Inferior parietal cortex (tissue), 1 donor: ENCODE measurements at regions not wholly inside any gene's neighbourhood (a gene's known extent, or its start where the extent isn't known, plus 50 kb on each side); places are given as distances from the start of the nearest gene placed in this dataset.

ENCODE experiments used
- DNase-seq: peaks from one replicate; pipeline ENCODE4 v3.0.0-alpha.2; 2016; ENCODE audit errors: extremely low spot score

DNA sequence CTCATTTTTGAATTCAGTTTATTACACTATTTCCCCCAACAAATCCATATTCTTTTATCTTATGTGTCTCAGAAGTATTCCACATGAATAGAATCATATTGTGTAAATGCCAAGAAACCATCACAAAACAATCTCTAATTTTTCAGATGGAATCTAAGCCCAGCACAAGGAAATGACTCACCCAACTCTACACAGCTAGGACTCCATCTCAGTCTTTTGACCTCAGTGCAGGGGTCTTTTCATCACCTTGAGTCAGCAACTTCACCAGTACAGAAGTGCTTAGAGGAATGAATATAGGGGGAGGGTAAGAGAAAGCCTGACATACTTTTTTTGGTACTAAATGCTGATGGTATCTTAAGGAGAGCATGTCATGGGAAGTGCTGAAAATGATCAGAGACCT, 169.3 kb upstream of the LRRN1 start:
- no peak for DNase-seq

DNA sequence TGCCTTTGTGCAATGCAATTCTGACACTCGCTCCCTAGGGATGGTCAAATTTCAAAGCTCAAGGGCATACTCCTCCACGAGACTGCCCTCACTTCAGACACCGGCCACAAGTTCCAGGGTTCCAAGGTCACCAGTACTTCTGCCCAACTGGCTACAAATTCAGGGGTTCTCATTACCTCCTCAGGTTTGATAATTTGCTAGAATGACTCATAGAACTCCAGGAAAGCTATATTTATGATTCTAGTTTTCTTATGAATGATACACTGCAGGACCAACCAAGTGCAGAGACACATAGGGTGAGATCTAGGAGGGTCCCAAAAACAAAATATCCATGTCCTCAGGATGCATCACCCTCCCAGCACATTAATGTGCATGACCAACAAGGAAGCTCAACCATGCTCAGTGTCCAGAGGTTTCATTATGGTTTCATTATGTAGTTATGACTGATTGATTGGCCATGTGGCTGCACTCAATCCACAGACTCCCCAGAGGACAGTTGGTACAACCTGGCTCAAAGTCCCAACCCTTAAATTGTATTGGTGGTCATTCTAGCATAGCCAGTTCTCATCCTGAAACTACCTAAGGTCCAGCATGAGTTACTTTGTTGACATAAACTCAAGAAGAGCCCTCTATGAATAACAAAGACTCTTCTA, 170.4 kb upstream of the LRRN1 start:
- no peak for DNase-seq

DNA sequence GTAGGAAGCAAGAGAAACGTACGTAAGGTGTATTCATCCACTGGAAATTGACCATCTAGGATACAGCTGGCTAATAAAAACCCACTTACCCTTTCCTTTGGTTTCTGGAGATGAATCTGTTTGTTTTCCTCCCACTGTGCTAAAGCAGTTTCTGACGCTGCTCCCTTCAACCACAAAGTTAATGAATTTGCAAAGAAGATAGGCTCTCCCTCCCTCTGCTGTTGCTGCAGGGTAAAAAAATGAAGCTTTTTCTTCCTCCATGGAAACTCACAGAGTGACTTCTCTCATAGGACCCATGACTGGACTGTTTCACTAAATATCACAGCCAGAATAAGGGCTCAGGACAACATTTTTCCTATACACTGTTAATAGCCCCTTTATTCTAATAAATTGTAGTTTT, 172.1 kb upstream of the LRRN1 start:
- no peak for DNase-seq

DNA sequence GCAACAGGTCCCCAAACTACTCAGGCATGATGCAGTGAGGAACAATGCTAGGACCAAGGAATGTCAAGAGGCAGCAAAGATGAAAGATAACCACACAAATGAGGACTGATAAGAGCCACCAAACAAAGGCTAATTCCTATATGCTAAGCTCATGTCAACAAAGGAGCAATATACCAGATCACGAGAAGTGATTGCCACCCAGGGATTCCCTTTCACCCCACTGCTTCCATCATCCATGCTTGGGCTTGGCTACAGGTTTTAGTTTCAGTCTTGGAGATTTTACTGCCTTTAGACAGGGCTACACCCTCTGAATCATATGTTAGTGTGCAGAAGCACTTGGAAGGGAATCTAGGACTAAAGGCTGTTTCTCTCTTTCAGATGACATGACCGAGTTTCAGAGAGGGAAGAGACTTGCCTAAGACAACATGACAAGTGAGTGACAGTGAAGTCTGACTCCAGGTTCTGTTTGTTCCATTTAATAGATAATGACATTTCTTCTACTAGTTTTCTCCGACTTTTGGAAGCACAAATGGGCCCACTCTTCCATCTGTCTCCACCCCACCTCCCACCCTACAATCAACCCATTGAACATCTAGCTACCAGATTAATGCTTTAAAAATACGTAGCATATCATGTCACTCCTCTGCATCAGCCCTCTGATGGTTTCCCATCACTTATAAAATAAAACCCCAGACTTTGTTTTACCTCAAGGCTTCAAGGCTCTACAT, 173.5 kb upstream of the LRRN1 start:
- DNase-seq = no peak

DNA sequence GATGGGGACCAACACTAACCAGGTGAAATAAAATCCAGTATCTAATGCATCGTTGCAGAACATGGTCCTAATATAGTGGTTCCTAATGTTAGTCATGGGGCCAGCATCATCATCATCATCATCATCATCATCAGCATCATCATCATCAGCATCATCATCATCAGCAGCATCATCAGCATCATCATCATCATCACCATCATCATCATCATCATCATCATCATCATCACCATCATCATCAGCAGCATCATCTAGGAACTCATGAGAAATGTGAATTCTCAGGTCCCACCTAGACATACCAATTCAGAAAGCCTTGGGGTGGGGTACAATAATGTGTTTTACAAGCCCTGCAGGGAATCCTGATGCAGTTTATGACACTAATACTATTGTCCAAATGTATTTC, 179.4 kb upstream of the LRRN1 start:
- no peak for DNase-seq

DNA sequence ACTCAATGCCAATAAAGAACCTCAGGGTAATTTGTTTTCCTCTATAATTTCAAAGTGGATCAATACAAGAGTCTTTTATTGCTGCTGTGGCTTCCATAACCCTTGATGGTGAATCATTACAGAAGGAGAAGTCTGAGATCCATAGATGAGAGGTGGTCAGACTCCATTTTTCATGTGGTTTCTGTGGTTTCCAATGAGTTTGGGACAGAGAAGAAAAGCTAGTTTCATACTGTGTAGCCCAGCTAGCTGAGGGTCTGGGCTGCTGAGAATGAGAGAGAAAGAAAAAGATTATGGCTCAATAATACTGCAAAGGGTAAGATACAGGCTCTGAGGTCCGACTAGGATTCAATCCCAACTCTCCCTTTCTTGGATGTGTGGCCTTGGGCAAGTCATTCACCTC, 180.6 kb upstream of the LRRN1 start:
- no peak for DNase-seq

DNA sequence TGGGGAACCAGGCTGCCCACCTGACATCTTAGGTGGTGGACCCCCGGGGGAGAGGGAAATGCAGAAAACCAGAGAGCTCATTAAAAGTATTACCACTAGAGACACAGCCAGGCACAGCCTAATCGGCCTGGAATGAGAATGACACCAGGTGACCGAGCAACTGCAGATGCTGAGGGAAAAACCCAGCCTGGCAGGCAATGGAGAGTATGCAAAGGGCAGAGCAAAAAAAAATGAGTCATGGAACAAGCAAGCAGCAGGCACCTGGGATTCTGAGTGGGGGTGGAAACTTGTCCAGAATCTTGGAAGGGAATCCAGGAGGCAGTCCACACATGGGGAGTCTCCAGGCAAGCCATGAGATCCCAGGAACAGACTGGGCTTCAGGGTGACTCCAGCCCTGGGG, 183.7 kb upstream of the LRRN1 start:
- no peak for DNase-seq

DNA sequence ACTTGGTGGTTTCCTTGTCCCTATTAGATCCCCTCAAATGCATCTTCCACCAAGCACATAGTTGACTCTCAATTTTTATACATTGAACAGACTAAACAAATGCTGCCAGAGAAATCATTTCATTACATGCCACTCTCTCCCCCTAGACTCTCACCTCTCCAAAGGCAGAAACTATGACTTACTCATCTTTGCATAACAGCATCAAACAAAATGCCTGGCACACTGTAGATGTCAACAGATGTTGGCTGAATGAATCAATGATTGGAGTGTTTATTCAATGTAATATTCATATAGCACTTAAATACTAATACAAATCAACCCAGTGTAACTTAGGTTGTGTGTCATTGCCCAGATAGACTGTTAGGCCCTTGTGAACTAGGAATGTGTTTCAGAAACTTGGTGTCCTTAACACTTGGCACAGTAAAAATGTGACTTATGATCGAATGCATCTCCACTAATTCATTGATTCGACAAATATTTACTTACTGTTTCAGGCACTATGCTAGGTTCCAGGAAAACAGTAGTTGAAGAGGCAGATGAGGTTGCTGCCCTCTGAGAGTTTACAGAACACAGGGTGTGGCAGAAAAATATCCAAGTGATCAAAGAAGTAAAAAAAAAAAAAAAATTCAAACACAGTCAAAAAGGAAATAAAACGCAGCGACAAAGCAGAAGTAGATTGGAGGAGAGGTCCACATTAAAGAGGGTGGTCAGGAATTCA, 188.5 kb upstream of the LRRN1 start:
- no peak for DNase-seq

DNA sequence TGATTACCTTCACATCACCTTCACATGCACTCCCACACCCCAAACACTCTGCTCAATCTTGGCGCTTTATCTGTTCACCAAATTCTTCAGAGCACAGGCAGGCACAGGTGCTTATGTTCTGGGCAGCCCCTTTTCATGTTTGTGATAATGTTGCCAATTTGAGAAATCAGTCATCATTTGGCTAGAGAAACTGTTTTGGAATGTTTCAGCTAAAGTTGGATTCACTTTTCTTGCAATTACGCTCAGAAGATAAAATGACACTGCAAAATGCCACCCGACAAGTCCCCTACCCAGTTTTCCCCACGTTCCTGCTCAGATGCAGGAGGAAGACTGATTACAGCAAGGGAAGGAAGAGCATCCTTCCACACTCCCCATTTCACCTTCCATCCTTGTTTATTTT, 192.9 kb upstream of the LRRN1 start:
- DNase-seq = no peak

DNA sequence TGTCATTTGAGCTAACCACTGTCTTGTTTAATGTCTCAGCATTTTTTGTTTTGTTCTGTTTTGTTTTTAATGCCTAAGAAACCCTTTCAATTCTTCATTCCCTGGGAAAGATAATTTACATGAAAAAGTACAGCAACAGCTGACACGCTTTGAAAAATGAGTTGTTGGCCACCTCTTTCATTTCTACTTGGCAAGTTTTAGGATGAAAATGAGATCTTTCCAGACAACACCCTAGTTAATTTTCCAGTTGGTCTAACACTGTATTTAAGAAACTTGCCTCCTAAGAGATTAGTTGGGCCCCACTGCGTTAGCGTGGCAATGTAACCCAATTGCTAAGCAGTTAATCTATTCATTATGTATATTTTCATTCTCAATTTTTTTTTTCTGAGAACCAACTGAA, 194.0 kb upstream of the LRRN1 start:
- no peak for DNase-seq

DNA sequence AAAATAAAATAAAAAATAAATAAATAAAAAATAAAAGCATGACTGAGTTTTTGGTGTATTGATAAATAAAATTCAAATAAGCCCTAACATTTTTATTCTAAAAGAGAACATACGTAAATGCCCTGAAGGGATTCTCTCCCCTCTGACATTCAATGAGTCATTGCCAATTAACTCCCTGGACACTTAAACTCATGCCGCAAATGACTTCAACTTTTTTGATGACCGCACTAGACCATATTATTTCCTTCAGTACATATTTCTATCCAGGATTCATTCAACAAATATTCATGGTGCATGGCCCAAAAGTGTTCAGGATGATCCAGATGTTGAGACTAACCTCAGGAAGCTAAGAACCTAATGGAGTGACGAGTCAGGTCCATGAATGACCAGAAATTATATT, 195.9 kb upstream of the LRRN1 start:
- no peak for DNase-seq

DNA sequence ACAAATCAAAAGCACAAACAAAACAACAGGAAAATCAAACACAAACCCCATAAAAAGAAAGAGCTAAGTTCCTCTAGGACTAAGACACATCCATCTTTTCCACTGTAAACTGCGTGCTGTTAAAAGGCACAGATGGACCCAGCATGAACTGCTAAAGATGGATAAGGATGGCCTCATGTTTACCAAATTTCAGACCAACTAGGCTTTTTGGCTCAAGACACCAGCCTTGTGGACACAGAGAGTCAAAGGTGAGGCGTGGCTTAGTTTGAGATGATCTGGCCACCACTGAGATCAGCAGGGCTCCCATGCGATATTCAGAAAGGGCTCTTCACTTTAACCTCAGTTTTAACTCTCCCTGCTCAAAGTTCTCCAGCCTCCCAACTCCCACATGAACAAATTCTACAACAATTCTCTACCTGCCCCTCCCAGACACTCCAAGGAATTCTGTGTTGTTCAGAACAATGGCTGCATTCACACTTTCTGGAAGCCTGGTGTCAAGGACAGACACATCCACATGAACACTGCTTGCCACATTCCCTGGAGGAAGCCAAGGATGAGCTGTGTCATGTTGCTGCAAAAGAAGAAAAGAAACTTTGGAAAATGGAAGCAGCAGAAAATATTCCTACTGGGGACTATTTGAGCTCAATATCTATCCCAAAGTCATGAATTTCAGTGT, 198.4 kb upstream of the LRRN1 start:
- DNase-seq = no peak

DNA sequence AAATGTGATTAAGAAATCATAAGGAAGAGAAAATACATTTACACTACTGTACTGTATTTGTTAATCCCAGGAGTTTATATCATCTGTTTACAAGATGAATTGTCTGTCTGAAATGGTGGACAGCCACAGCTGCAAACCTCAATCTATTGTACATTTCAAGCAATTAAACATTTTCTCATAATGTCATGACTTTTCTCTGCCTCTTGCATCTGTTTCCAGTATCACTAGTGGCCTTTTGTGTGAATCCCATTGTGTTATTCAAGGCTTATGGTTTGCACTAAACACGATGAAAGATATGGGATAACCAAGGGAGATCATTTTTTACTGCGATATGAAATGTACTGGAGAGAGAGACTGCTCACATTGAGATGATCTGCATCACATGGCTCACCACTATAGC, 200.2 kb upstream of the LRRN1 start:
- no peak for DNase-seq

DNA sequence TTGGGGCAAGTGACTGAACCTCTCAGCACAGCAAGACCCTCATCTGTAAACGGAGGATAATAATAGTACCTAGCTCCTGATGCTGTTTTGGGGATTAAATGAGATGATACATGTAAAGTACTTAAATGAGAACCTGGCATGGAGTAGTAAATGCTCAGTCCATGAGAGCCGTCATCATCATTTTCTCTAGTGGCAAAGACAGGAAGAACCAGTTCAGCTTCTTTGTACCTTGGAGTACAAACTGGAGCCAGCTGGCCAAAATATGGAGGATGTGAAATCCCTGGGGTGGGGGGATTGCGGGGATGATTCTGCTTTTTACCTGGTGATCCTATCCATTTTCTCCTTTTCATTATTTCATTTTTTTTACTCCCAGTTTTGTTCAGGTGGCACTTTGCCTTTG, 204.2 kb upstream of the LRRN1 start:
- DNase-seq = no peak

DNA sequence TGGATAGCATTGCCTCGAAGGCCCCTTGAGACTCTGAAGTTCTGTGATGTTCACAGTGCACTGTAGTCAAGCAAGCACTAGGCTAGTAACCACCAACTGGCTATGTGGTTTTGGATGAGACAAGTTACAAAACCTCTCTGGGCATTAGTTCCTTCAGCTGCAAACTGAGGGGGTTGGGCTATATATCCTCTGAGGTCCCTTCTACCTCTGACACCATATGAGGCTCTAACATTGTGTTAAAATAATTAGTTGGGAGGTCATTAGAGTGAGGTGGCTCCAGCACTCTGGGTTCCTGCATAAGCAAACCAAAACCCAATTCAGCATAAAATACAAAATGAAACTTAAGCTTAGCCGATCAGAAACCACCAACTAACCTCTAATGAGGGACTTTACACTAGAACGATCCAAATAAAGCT, 209.5 kb upstream of the LRRN1 start:
- no peak for DNase-seq

DNA sequence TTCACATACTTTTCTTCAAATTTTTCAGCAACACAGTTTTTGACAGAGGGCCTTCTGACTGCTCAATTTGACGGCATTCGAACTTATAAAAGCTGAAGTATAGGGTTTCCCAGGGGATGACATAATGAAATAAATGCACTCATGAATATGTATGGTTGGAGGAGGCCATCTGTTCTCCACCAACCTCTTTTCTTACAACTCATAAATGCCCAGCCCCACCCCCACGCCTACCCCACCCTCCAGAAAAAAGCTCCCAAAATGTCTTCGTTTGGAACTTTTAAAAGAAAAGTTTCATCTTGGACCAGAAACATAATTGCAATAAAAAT, 211.6 kb upstream of the LRRN1 start:
- DNase-seq = no peak

DNA sequence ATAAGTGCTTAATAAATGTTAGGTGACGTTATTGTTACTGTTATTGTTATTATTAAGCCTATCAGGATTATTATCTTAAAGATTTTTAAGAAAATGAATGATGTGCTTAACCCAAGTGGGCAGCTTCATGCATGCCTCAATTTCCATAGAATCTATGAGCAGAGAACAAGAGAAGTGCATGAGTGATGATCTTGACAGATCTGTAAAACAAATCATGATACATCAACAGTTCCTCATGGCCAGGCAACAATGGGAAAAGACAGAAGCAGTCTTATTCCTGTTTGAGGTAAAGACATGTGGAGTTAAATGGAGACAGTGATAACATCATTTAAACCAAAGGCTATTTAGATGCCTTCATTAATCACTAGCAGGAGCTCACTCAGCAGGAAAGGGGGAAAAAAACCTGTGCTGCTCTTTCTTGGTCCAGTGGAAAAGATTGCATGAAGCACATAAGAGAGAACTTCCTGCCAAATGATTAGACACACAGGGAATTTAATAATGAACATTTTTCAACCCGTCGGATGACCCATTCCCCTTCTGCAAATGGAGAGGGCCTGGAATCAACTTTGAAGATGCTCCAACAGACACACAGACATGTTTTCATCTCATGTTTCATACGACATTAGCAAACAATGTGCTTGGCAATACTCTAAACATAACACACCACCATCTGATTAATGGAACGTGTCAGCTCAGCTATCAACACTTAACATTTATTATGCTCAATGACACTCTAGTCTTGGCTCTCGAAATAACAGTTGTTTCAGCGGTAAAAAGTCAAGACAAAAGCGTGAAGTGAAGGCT, 212.2 kb upstream of the LRRN1 start:
- DNase-seq = no peak

DNA sequence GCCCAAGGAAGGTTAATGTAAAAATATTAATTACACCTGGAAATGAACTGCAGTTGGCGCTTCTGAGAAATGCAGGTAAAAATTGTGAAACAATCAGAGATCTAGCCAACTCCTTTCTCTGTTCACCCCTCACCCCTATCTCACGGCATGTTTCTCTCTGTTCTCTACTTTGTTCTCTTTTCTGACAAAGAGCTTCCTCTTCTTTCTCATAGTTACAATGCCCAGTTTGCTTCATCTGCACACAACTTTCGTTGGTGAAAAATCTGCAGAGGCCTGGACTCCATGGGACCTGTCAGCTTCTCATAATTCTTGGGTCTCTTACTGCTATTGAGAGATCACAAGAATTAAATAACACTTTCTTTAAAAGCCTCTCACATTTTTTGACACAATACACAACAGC, 212.9 kb upstream of the LRRN1 start:
- no peak for DNase-seq

DNA sequence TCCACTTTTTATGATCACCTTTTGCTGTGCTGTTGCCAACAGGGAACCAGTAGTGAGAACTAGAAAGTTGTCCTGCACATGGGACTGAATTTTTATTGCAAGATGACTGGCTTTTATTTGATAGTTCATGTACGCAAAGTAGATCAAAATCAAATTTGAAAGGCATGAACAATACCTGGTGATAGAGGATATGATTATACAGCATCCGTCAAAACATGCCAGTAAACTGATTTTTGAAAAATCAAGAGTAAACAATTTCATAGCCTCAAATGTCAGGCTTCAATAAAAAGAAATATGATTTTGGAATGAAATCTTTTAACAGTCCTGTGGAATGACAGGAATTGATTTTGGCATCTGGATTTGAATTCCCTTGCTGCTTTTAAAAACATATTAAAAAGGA, 219.6 kb upstream of the LRRN1 start:
- DNase-seq = no peak

DNA sequence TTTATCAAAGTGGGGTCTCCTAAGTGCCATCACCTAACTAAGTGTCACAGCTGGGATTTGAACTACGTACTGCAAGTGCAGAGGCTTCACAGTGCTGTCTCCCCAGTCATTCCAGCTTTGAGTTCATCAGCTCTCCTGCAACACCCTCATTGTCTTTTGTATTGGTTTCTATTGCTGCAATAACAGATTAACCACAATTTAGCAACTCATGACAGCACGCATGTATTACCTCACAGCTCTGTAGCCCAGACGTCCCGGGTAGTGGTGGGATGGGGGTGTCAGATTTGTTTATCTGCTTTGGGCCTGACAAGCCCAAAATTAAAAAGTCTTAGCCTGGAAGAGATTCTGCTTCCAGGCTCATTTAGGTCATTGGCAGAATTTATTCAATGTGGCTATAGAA, 220.5 kb upstream of the LRRN1 start:
- DNase-seq = no peak

DNA sequence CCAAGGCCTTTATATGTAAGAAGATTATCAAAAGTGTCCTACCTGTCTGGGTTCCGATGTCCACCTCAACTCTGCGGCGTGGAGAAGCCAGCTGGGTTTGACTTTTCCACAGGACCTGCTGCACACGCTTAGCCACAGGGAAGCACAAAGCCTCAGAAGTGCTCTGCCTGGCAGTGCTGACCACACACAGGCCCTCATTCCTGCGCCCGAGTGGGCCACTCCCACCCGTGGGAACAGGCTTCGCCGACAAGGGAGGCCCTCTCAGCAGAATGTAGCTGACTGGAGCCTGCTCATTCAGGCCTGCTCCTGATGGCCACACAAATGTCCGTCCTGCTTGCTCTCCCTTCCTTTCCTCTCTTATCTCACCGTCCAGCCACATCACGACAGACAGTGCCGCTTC, 221.4 kb upstream of the LRRN1 start:
- DNase-seq = no peak

DNA sequence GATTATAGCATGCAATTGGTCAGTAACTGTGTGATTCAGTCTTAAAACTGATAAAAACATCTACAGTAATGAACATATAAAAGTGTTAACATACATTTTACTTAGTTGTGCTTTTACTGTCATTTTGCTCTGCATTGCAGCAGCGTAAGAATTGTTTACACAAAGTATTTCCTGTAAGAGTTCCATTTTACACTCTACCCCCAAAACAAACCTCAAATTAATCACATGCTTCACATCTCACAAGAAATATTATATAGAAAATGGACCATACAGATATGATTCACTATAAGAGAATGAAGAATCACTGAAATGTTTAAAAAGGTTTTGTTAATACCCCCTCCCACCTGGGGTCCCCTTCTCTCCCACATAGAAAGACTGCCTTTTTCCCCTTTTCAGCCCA, 225.9 kb upstream of the LRRN1 start:
- no peak for DNase-seq
